Fibroblast of pulmonary artery (primary cell): ENCODE measurements at regions not wholly inside any gene's neighbourhood (a gene's known extent, or its start where the extent isn't known, plus 50 kb on each side); places are given as distances from the start of the nearest gene placed in this dataset.

Source experiments
- DNase-seq: peaks from one replicate; pipeline ENCODE4 v3.0.0-alpha.2; 2010; ENCODE audit warnings: low read depth
- H3K4me3 ChIP-seq: replicated peaks from 2 replicates; pipeline ENCODE4 v1.5.1; 2011; ENCODE audit warnings: low read depth, mild to moderate bottlenecking, control low read depth, low read length, moderate library complexity
- TF ChIP-seq, protein P1 (sequence below): IDR thresholded peaks from 2 replicates; pipeline ENCODE4 v1.5.1; 2011; ENCODE audit warnings: mild to moderate bottlenecking, control low read depth, low read length, inconsistent platforms; ENCODE audit errors: missing control alignments

DNA sequence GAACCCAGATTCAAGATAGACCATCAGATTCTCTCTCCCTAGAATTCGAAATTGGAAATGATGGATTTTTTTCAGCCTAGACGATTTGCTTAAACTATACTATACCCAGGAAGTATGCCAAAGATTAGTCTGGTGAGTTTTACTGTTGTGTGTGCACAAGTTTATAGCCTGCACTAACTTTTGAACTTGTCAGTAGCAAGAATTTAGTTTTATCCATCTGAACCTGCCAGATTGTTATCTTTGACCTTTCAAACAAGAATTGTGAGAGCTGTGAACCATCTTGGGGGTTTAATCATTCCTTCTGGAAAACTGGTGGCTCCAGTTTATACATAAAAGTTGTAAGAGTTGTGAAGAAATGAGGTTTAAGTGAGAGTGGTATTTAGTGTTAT is 243.5 kb upstream of the DAAM1 start:
- no peak overlapping the region for H3K4me3 ChIP-seq
- TF ChIP-seq, protein P1, sequence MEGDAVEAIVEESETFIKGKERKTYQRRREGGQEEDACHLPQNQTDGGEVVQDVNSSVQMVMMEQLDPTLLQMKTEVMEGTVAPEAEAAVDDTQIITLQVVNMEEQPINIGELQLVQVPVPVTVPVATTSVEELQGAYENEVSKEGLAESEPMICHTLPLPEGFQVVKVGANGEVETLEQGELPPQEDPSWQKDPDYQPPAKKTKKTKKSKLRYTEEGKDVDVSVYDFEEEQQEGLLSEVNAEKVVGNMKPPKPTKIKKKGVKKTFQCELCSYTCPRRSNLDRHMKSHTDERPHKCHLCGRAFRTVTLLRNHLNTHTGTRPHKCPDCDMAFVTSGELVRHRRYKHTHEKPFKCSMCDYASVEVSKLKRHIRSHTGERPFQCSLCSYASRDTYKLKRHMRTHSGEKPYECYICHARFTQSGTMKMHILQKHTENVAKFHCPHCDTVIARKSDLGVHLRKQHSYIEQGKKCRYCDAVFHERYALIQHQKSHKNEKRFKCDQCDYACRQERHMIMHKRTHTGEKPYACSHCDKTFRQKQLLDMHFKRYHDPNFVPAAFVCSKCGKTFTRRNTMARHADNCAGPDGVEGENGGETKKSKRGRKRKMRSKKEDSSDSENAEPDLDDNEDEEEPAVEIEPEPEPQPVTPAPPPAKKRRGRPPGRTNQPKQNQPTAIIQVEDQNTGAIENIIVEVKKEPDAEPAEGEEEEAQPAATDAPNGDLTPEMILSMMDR, result no peak
- no peak for DNase-seq

DNA sequence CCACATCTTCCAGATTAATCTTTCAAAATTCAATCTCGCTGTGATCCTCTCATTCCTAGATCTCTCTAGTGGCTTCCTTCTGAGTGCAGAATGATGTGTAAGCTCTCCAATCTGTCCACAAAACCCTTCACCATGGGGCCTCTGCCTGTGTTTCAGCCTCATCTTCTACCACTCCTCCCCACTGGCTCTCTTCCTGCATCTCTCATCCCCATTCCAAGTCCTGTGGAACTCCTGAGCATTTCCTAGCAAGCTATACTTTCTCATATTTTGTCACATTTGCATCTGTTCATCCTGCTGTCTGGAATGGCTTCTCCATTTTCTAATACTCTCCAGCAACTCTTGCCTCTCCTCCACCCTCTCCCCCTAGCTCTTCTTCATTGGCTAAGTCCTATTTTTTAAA is 242.0 kb upstream of the DAAM1 start:
- no peak for DNase-seq
- H3K4me3 ChIP-seq, result no peak overlapping the region
- TF ChIP-seq, protein P1, result no peak

DNA sequence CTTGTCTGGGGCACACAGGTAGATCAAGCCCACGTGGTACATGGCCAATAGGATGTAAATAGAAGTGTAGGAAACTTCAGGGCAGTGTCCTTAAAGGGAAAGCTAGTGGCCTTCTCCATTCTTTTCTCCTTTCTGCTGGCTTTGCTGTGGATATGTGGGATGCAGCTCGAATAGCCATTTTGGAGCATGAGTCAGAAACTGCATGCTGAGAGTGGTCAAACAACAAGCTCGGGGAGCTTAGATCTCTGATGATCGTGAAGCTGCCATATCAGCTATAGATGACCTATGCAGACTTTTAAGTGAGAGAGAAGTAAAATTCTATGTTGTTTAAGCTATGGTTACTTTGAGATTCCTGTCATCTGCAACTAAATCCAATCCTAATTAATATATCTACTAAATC is 241.3 kb upstream of the DAAM1 start:
- DNase-seq, result no peak
- no peak overlapping the region for H3K4me3 ChIP-seq
- TF ChIP-seq, protein P1, result no peak

DNA sequence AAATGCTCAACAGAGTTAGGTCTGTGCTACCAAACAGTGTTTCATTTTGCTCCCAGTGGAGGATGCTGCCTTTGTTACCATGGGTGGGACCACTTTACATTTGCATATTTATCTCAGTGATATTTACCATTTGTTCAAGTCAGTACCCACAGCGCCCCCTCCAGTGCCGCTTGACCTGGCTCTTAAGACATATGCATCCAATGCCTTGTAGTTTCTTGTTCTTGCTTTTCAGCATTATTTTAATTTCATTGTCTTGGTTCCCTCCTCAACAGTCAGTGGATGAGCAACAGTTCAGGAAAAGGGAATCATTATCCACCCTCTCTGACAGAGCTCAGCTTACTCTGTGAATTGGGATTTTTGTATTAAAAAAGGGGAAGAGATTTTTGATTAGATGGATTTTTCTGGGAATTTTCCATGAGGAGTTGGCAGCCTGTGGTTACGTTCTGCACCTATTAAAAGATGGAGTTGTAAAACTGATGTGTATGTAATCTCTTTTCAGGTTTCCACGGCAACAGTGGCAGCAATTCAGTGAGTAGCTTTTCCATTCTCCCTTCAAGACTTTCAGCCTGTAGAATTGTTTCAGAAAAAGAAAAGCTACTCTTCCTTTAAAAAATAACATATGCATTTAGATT is 240.5 kb upstream of the DAAM1 start:
- TF ChIP-seq, protein P1, result no peak
- DNase-seq, result no peak
- no peak overlapping the region for H3K4me3 ChIP-seq

DNA sequence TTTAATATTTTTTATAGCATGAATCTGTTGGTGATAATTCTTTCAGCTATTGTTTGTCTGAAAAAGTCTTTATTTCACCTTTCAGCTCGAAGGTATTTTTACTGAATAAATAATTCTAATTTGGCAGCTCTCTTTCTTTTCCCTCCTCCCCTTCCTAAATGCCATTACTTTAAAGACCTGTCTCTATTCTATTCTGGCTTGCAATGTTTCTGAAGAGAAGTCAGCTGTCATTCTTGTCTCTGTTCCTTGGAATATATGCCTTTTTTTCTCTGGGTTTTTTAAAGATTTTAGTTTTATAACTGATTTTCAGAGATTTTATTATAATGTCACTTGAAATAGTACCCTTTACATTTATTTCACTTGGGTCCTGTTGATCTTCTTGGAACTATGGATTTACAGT is 237.9 kb upstream of the DAAM1 start:
- TF ChIP-seq, protein P1, result no peak
- H3K4me3 ChIP-seq, result no peak overlapping the region
- DNase-seq, result no peak

DNA sequence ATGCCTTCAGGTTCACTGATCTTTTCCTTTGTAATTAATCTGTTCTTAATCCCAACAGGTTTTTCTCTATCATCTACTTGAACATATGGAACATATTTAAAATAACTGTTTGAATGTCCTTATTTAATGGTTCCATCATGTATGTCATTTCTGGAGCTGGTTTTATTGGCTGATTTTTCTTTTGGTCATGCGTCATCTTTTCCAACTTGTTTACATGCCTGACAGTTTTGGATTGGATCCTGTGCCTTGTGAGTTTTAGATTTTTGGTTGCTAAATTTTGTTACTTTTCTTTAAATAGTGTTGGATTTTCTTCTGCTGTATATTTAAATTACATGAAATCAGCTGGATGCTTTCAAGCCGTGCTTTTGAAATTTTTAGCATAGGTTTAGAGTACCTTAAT is 237.3 kb upstream of the DAAM1 start:
- DNase-seq, result no peak
- TF ChIP-seq, protein P1, result no peak
- H3K4me3 ChIP-seq, result no peak overlapping the region

DNA sequence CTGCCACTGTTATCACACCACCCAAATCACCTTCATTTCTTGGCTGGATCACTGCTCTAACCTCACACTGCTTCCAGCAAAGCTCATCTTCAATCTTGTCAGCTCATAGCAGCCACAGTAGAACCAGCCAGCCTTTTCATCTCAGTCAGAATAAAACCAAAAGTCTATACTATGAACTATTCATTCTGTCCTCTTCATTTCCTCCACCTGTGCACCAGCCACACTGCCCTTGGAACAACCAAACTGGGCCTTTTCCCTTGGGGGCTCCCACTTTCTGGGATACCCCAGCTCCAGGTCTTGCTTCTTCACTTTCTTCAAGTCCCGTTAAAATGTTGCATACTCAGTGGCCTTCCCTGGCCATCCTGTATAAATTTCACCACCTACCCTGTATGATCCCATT is 234.4 kb upstream of the DAAM1 start:
- no peak for DNase-seq
- no peak overlapping the region for H3K4me3 ChIP-seq
- TF ChIP-seq, protein P1, result no peak
